GM12878 (cell line): ENCODE measurements at regions not wholly inside any gene's neighbourhood (a gene's known extent, or its start where the extent isn't known, plus 50 kb on each side); places are given as distances from the start of the nearest gene placed in this dataset.

ENCODE experiments used
- CREB1 ChIP-seq: IDR thresholded peaks from 2 replicates; pipeline ENCODE4 v1.6.1; 2012; ENCODE audit warnings: low read depth, mild to moderate bottlenecking, inconsistent platforms
- ETV6 ChIP-seq, 2 experiments: fragments of 450-650 bp in 1 of 2; IDR thresholded peaks in 1 of 2; conservative IDR thresholded peaks in 1 of 2; 2 replicates each; pipeline ENCODE4 v1.6.1; 2014; ENCODE audit warnings: antibody characterized with exemption in 1 of 2, borderline replicate concordance in 1 of 2, low read depth in 1 of 2, mild to moderate bottlenecking in 1 of 2, moderate library complexity in 1 of 2
- MTA3 ChIP-seq: IDR thresholded peaks from 2 replicates; pipeline ENCODE4 v1.6.1; 2012; ENCODE audit warnings: low read length, inconsistent platforms, borderline replicate concordance
- NFXL1 ChIP-seq: fragments of 450-650 bp; IDR thresholded peaks from 2 replicates; pipeline ENCODE4 v1.6.1; 2017; ENCODE audit warnings: antibody characterized with exemption, mild to moderate bottlenecking, borderline replicate concordance
- POLR2AphosphoS5 ChIP-seq: IDR thresholded peaks from 2 replicates; pipeline ENCODE4 v1.6.1; 2011; ENCODE audit warnings: mild to moderate bottlenecking, low read length, inconsistent platforms
- SMAD1 ChIP-seq: fragments of 450-650 bp; IDR thresholded peaks from 2 replicates; pipeline ENCODE4 v1.6.1; 2018; ENCODE audit warnings: mild to moderate bottlenecking, low read depth; ENCODE audit not compliant: partially characterized antibody
- SREBF1 ChIP-seq: IDR thresholded peaks from 2 replicates; pipeline ENCODE4 v1.6.1; 2012; ENCODE audit warnings: mild to moderate bottlenecking, low read length
- ZNF274 ChIP-seq: IDR thresholded peaks from one replicate; pipeline ENCODE4 v1.8.0; 2011; ENCODE audit not compliant: insufficient read length, insufficient read depth
- TF ChIP-seq, protein P1 (sequence below): fragments of 450-650 bp; IDR thresholded peaks from 2 replicates; pipeline ENCODE4 v1.6.1; 2018; ENCODE audit warnings: mild to moderate bottlenecking, low read depth, moderate library complexity; ENCODE audit not compliant: partially characterized antibody
- TF ChIP-seq, protein P2 (sequence below), 3 experiments: IDR thresholded peaks in 2 of 3; conservative IDR thresholded peaks in 1 of 3; 2 replicates each; pipeline ENCODE4 v1.5.1; 2011; ENCODE audit warnings: low read depth in 3 of 3, low read length in 3 of 3, mild to moderate bottlenecking in 3 of 3, control low read depth in 2 of 3, moderate library complexity in 2 of 3, inconsistent platforms in 1 of 3, mixed read lengths in 1 of 3; ENCODE audit not compliant: control insufficient read depth in 2 of 3, insufficient read depth in 1 of 3; ENCODE audit errors: extremely low read depth in 1 of 3

GRCh38 chr7:42858570-42858969, 53.3 kb downstream of the C7orf25 start:
- TF ChIP-seq SMAD1 (no peak), NFXL1 (no peak), POLR2AphosphoS5 (no peak), ZNF274 (no peak), SREBF1 (no peak), ETV6 (conservative IDR thresholded peaks at IDR 0.05 in 1 of 2, IDR thresholded peaks at IDR 0.05 in 1 of 2; ENCODE audit: borderline replicate concordance in 1 of 2, low read depth in 1 of 2) (no peak), CREB1 (no peak), MTA3 (no peak)
- TF ChIP-seq, protein P1, sequence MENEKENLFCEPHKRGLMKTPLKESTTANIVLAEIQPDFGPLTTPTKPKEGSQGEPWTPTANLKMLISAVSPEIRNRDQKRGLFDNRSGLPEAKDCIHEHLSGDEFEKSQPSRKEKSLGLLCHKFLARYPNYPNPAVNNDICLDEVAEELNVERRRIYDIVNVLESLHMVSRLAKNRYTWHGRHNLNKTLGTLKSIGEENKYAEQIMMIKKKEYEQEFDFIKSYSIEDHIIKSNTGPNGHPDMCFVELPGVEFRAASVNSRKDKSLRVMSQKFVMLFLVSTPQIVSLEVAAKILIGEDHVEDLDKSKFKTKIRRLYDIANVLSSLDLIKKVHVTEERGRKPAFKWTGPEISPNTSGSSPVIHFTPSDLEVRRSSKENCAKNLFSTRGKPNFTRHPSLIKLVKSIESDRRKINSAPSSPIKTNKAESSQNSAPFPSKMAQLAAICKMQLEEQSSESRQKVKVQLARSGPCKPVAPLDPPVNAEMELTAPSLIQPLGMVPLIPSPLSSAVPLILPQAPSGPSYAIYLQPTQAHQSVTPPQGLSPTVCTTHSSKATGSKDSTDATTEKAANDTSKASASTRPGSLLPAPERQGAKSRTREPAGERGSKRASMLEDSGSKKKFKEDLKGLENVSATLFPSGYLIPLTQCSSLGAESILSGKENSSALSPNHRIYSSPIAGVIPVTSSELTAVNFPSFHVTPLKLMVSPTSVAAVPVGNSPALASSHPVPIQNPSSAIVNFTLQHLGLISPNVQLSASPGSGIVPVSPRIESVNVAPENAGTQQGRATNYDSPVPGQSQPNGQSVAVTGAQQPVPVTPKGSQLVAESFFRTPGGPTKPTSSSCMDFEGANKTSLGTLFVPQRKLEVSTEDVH = no peak
- TF ChIP-seq, protein P2, sequence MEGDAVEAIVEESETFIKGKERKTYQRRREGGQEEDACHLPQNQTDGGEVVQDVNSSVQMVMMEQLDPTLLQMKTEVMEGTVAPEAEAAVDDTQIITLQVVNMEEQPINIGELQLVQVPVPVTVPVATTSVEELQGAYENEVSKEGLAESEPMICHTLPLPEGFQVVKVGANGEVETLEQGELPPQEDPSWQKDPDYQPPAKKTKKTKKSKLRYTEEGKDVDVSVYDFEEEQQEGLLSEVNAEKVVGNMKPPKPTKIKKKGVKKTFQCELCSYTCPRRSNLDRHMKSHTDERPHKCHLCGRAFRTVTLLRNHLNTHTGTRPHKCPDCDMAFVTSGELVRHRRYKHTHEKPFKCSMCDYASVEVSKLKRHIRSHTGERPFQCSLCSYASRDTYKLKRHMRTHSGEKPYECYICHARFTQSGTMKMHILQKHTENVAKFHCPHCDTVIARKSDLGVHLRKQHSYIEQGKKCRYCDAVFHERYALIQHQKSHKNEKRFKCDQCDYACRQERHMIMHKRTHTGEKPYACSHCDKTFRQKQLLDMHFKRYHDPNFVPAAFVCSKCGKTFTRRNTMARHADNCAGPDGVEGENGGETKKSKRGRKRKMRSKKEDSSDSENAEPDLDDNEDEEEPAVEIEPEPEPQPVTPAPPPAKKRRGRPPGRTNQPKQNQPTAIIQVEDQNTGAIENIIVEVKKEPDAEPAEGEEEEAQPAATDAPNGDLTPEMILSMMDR (IDR thresholded peaks at IDR 0.05 in 2 of 3, conservative IDR thresholded peaks at IDR 0.05 in 1 of 3; ENCODE audit: control insufficient read depth in 2 of 3, extremely low read depth in 1 of 3, insufficient read depth in 1 of 3, low read depth in 3 of 3, low read length in 3 of 3) = no peak
